Smooth muscle cell (in vitro differentiated cells): ENCODE measurements at regions not wholly inside any gene's neighbourhood (a gene's known extent, or its start where the extent isn't known, plus 50 kb on each side); places are given as distances from the start of the nearest gene placed in this dataset.

Source experiments
- DNase-seq: peaks from one replicate; lab custom pipeline; 2025; ENCODE audit not compliant: unreplicated experiment; lab: John Stamatoyannopoulos, UW
- H2AFZ ChIP-seq: fragments of 200-600 bp; sonication (generic); 2 replicates; pipeline ENCODE4 v1.6.0; 2016; ENCODE audit warnings: antibody characterized with exemption, low read depth, mild to moderate bottlenecking
- H3F3A ChIP-seq: fragments of 200-600 bp; sonication (generic); 2 replicates; pipeline ENCODE4 v1.6.0; 2017; ENCODE audit warnings: antibody characterized with exemption, low read depth
- H3K27ac ChIP-seq: fragments of 200-600 bp; sonication (generic); 2 replicates; pipeline ENCODE4 v1.5.1; 2016; ENCODE audit warnings: low read depth, mild to moderate bottlenecking
- H3K27me3 ChIP-seq: fragments of 200-600 bp; sonication (generic); 2 replicates; pipeline ENCODE4 v1.6.1; 2016; ENCODE audit warnings: low read depth, mild to moderate bottlenecking
- H3K36me3 ChIP-seq: fragments of 200-600 bp; sonication (generic); 2 replicates; pipeline ENCODE4 v1.5.1; 2016; ENCODE audit warnings: low read depth
- H3K4me1 ChIP-seq: fragments of 200-600 bp; sonication (generic); 2 replicates; pipeline ENCODE4 v1.5.1; 2016; ENCODE audit warnings: low read depth
- H3K4me2 ChIP-seq: fragments of 200-600 bp; sonication (generic); 2 replicates; pipeline ENCODE4 v1.6.0; 2016; ENCODE audit warnings: mild to moderate bottlenecking
- H3K4me3 ChIP-seq: fragments of 200-600 bp; sonication (generic); 2 replicates; pipeline ENCODE4 v1.5.1; 2016; ENCODE audit warnings: mild to moderate bottlenecking
- H3K79me2 ChIP-seq: fragments of 200-600 bp; sonication (generic); 2 replicates; pipeline ENCODE4 v1.6.0; 2016; ENCODE audit warnings: low read depth, mild to moderate bottlenecking
- H3K9ac ChIP-seq: fragments of 200-600 bp; sonication (generic); 2 replicates; pipeline ENCODE4 v1.6.0; 2016; ENCODE audit warnings: low read depth
- H3K9me3 ChIP-seq: fragments of 200-600 bp; sonication (generic); replicated peaks from 2 replicates; pipeline ENCODE4 v1.5.1; 2016; ENCODE audit warnings: low read depth
- H4K20me1 ChIP-seq: fragments of 200-600 bp; sonication (generic); 2 replicates; pipeline ENCODE4 v1.6.0; 2016; ENCODE audit warnings: low read depth
- CTCF ChIP-seq: fragments of 200-600 bp; sonication (generic); IDR thresholded peaks from 2 replicates; pipeline ENCODE4 v1.5.1; 2017; ENCODE audit warnings: borderline replicate concordance, mild to moderate bottlenecking, antibody characterized with exemption; ENCODE audit not compliant: insufficient read depth, poor library complexity, severe bottlenecking
- WGBS: methylation state at CpG from one replicate; pipeline ENCODE4 v1.1.7; 2016; ENCODE audit warnings: low lambda C conversion rate; 5-methylcytosine and 5-hydroxymethylcytosine counted together

GRCh38 chr17:70865993-70866804, 696.9 kb downstream of the KCNJ2 start:
- no peaks in the 10 kb centered on the region for H4K20me1 ChIP-seq
- no peak for TF ChIP-seq CTCF
- no peak for DNase-seq
- WGBS = 73% methylated on average over 5 of the region's 5 CpGs
- H3K9me3 ChIP-seq = no peaks in the 10 kb centered on the region
- H3K36me3 ChIP-seq = no peaks in the 10 kb centered on the region
- H3K27me3 ChIP-seq = no peaks in the 10 kb centered on the region
- H3F3A ChIP-seq = no peaks in the 10 kb centered on the region
- no peak overlapping the region for H3K4me3 ChIP-seq
- H3K4me1 ChIP-seq = peaks cover 5% of the 10 kb centered on the region
- H3K27ac ChIP-seq = no peak overlapping the region
- no peaks in the 10 kb centered on the region for H3K79me2 ChIP-seq
- no peak overlapping the region for H3K4me2 ChIP-seq
- H3K9ac ChIP-seq = no peak overlapping the region
- H2AFZ ChIP-seq = no peak overlapping the region

DNA sequence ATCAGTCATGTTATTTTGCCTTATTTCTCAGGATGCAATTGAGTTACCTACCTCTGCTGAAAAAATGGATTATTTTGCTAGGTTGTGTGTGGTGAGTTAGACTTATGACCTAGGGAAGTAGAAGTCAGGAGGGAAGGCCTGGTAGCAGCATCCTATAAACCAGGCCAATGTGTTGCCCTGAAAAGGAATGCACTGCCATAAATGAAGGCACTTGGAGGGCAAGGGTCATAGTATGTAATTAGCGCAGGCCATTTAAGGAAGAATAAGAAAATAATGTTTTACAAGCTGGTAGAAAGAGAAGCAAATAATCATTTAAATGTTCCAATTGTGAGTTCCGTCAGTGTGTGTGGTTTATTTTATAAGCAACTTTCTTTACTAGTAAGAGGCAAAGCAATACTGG, 698.8 kb downstream of the KCNJ2 start:
- H3K79me2 ChIP-seq = no peaks in the 10 kb centered on the region
- H3K4me1 ChIP-seq = peaks cover 5% of the 10 kb centered on the region
- no peaks in the 10 kb centered on the region for H3K9me3 ChIP-seq
- no peak overlapping the region for H3K4me2 ChIP-seq
- 92% methylated on average over 2 of the region's 2 CpGs for WGBS
- no peak overlapping the region for H3K4me3 ChIP-seq
- H4K20me1 ChIP-seq = no peaks in the 10 kb centered on the region
- H3K36me3 ChIP-seq = no peaks in the 10 kb centered on the region
- no peak overlapping the region for H3K27ac ChIP-seq
- TF ChIP-seq CTCF = no peak
- no peaks in the 10 kb centered on the region for H3F3A ChIP-seq
- H3K9ac ChIP-seq = no peak overlapping the region
- DNase-seq = no peak
- H2AFZ ChIP-seq = no peak overlapping the region
- no peaks in the 10 kb centered on the region for H3K27me3 ChIP-seq

- Histone ChIP-seq H3K9ac (no peak overlapping the region), H3K27ac (no peak overlapping the region), H3K4me1 (peaks cover 5% of the 10 kb centered on the region), H2AFZ (no peak overlapping the region), H3K4me2 (no peak overlapping the region), H3K79me2 (no peaks in the 10 kb centered on the region), H3K27me3 (no peaks in the 10 kb centered on the region), H4K20me1 (no peaks in the 10 kb centered on the region), H3K36me3 (no peaks in the 10 kb centered on the region), H3K4me3 (no peak overlapping the region), H3K9me3 (no peaks in the 10 kb centered on the region), H3F3A (no peaks in the 10 kb centered on the region)
- TF ChIP-seq CTCF = no peak
- 69% methylated on average over 2 of the region's 2 CpGs for WGBS
- DNase-seq = no peak
These were observed 700.2 kb downstream of the KCNJ2 start for GRCh38 chr17:70869402-70870085.
